ENCODE measurements at regions not wholly inside any gene's neighbourhood (a gene's known extent, or its start where the extent isn't known, plus 50 kb on each side); places are given as distances from the start of the nearest gene placed in this dataset.

GRCh38 chr13:33617055-33617454, 200.9 kb upstream of the RFC3 start:
- TF ChIP-seq EZH2 (IDR thresholded peaks at IDR 0.05): no peak
- no peak for TF ChIP-seq POLR2AphosphoS5 (IDR thresholded peaks at IDR 0.05; ENCODE audit: borderline replicate concordance, low read depth, low read length)

Data from SK-N-MC (cell line).